GM12891 (cell line): ENCODE measurements at regions not wholly inside any gene's neighbourhood (a gene's known extent, or its start where the extent isn't known, plus 50 kb on each side); places are given as distances from the start of the nearest gene placed in this dataset.
"Not testable (repeated sequence)": the region's sequence is repeated elsewhere in the genome, so short reads cannot be mapped to it uniquely, and the experiment has no call there.

Experiments
- DNase-seq: peaks from one replicate; pipeline ENCODE4 v3.0.0; 2011; ENCODE audit warnings: low spot score; ENCODE audit not compliant: insufficient read length
- FAIRE-seq: peaks from 2 replicates; lab custom pipeline; 2011; peaks lifted over from hg19 to GRCh38; lab: Jason Lieb, UNC
- PAX5 ChIP-seq: IDR thresholded peaks from 2 replicates; pipeline ENCODE4 v1.6.1; 2011; ENCODE audit warnings: low read length, moderate library complexity, mild to moderate bottlenecking; ENCODE audit not compliant: insufficient read depth, severe bottlenecking
- POLR2A ChIP-seq: IDR thresholded peaks from 2 replicates; pipeline ENCODE4 v1.6.1; 2011; ENCODE audit warnings: low read depth, low read length, control low read depth
- POLR2AphosphoS5 ChIP-seq: IDR thresholded peaks from 2 replicates; pipeline ENCODE4 v1.6.1; 2011; ENCODE audit warnings: low read depth, low read length, control low read depth
- POU2F2 ChIP-seq: IDR thresholded peaks from 2 replicates; pipeline ENCODE4 v1.6.1; 2011; ENCODE audit warnings: low read depth, mild to moderate bottlenecking, control low read depth, low read length, moderate library complexity
- SPI1 ChIP-seq: IDR thresholded peaks from 2 replicates; pipeline ENCODE4 v1.6.1; 2011; ENCODE audit warnings: low read depth, low read length, control low read depth
- TAF1 ChIP-seq: IDR thresholded peaks from 2 replicates; pipeline ENCODE4 v1.6.1; 2011; ENCODE audit warnings: low read depth, low read length, control low read depth

DNA sequence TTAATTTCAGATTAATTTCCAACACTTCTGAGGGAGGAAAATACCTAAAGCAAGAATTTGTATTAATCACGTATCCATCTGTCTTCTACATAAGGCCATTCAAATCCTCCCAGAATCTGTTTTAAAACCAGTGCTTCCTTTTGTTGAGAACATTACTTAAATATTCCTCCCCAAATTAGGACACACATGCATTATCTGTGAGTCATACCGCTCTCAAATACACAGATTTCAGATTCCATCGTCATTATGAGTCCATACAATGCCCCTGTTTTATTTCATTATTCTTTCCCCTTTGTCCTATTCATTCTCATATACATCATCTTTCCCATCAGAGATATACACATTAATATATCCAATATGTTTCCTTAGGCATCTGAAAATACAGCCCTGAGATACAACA lies 57.3 kb upstream of the PRSS12 start:
- TF ChIP-seq POLR2AphosphoS5 (no peak), PAX5 (no peak), SPI1 (no peak), POLR2A (no peak), TAF1 (no peak), POU2F2 (no peak)
- no peak for DNase-seq
- no peak for FAIRE-seq

DNA sequence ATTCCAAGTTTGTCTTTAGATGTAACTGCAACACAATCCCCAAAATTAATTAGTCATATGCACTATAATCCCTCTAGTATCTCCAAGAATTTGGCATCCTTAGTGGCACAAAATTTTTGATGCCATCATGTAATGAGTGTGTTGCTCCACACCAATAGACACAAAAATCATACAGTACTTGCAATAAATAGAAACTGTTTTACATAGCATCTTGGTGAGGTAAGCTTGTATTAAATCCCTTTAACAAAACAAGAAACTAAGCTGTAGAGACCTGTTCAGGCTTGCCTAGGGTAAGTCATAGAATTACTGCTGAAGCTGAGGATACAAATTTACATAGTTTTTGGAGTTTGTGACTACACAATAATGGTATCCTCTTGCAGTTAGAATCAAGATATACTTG lies 64.5 kb upstream of the PRSS12 start:
- no peak for TF ChIP-seq TAF1
- TF ChIP-seq SPI1: no peak
- no peak for TF ChIP-seq POU2F2
- TF ChIP-seq POLR2AphosphoS5: no peak
- TF ChIP-seq PAX5: no peak
- TF ChIP-seq POLR2A: no peak
- FAIRE-seq (no peak), DNase-seq (no peak)

DNA sequence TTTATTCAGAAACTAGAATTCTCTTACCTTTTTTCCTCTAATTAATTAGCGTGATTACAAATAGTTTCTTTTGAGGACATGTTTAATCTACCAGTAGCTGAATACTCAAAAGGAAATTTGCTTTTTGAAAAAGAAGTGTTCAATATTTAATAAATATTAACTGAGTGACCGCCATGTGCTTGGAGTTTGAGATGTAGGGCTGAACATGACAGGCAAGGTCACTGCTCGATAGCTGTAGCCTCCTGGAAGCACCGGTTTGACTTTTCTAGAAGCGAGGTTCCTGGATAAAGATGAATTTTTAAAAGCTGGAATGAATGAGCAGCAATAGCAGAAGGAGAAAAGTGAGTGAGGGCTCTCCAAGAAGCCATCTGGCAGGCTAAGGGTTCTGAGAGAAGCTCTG lies 65.0 kb upstream of the PRSS12 start:
- not testable (repeated sequence) for FAIRE-seq, DNase-seq

DNA sequence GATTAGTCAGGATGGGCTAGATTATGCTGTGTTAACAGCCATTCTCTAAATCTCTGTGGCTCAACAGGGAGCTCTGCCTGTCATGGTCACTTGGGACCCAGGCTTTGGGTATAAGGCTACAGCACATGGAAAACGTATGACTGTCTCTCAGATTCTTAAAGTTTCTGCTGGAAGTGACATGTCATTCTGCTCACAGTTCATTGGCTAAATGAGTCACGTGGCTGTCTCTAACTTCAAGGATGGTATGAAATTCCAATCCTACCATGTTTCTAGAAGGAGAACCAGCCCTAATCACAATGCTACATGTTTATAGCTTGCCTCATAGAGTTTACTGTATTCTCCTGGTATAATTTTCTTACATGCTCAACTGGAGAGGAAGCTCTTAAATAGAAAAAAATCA lies 65.6 kb upstream of the PRSS12 start:
- not testable (repeated sequence) for DNase-seq, FAIRE-seq

DNA sequence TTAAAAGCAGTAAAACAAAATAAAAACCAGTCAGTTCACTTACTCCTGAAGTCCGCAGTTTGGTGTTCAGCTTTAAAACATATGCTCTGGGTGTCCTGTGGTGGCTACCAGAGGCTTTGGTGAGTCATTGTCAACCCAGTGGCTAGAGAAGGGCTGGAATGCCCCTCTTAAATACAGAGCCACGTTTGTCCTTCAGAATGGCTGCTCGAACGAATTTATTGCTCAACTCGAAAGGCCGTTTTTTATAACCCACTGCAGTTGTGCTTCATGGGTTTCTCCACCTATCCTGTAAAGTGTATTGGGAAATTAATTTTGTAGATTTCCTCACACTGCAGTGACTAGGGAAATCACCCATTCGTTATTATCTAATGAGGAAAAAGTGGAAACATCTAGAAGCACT lies 66.8 kb upstream of the PRSS12 start:
- not testable (repeated sequence) for DNase-seq, FAIRE-seq

DNA sequence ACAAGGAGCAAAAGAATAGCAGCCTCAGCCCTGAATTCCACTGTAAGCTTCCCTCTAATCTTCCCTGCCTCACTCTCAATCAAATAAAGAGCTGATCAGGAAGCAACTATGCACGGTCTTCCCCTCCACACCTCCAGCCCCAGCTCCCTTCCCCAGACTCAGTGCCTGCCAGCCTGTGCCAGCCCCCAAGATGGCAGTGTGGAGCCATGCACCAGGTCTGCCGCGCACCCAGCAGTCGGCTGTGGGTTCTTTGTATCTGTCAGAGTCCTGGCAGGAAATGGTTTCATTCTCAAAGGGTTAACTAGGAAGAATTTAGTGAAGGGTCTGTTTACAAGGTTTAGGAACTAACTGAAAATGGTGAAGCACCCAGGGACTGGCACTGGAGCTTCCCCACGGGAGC lies 71.3 kb upstream of the PRSS12 start:
- FAIRE-seq, DNase-seq: not testable (repeated sequence)

DNA sequence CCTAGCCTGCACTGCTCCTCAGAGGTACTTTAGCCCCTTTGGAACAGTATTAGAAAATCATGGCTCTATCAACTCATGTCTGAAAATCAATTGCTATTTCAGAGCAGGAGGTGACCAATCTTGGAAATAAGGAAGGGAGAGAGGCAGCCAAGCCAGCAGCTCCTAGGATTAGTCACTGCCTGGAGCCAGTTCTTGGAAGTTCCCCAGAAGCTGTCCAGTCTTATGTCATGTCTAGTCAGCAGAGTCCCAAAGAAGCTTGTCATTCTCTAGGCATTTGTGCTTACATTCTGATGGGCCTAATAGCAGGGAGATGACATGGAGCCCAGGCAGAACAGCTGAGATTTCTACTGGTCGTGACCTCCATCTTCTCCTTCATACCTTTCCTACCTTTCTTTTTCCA lies 76.1 kb upstream of the PRSS12 start:
- not testable (repeated sequence) for DNase-seq, FAIRE-seq

DNA sequence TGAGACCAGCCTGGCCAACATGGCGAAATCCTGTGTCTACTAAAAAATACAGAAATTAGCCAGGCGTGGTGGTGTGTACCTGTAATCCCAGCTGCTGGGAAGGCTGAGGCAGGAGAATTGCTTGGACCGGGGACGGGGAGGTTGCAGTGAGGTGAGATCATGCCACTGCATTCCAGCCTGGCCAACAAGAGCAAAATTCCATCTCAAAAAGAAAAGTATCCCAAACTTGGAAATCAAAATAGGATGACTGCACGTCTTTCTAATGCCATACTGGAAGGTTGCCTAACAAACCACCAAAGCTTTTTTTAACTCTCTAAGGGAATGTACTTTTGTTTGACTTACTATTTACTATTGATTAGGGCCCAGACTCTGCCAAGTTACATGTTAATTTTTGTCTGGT lies 79.6 kb upstream of the PRSS12 start:
- FAIRE-seq, DNase-seq: not testable (repeated sequence)

DNA sequence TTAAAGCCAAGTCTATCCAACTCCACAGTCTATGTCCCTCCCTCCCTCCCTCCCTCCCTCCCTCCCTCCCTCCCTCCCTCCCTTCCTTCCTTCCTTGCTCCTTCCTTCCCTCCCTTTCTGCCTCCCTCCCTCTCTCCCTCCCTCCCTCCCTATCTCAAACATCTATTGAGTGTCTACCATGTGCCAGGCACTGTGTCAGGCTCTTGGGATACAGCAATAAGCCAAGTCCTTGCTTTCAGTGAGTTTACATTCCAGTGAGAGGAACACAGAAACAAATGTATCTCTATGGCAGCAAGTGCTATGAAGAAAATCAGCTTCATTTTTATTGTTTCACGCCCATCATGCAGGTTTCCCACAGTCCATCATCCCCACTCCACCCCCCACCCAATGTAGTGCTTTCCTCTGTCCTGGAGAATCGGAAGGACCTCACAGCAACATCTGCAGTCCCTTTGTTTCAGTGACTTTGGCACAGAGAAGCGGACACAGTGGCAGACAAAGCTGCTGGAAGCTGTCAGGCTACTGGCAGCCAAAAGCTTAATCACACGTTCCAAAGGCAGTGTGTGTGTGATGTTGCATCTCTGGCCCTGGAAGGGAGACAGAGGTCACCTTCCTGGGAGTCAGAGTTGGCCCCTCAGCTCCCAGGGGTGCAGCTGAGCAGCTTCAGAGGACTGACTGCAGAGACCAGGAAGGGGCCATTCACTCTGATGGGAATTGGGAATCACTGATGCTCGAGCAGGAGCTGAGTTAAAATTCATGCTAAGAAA lies 81.0 kb upstream of the PRSS12 start:
- not testable (repeated sequence) for DNase-seq

DNA sequence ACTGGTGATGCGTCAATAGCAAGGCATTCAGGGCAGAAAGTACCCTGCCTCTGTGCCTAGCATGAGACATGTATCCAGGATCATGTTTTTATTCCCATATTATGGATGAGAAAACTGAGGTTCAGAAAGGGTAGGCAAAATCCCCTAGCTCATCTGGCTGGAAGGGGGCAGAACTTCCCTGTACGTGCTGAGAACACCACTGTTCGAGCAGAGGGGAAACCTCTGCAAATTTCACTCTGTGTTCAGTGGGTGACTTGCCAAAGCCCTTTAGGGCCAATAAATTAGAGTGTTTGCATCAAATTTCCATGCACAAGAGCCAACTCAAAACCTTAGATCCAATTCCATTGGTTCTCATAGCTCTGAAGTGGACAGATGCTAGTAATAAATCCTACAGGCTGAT lies 82.6 kb upstream of the PRSS12 start:
- FAIRE-seq, DNase-seq: not testable (repeated sequence)

More for the DNA sequence above, 81.0 kb upstream of the PRSS12 start:
- not testable (repeated sequence) for FAIRE-seq

DNA sequence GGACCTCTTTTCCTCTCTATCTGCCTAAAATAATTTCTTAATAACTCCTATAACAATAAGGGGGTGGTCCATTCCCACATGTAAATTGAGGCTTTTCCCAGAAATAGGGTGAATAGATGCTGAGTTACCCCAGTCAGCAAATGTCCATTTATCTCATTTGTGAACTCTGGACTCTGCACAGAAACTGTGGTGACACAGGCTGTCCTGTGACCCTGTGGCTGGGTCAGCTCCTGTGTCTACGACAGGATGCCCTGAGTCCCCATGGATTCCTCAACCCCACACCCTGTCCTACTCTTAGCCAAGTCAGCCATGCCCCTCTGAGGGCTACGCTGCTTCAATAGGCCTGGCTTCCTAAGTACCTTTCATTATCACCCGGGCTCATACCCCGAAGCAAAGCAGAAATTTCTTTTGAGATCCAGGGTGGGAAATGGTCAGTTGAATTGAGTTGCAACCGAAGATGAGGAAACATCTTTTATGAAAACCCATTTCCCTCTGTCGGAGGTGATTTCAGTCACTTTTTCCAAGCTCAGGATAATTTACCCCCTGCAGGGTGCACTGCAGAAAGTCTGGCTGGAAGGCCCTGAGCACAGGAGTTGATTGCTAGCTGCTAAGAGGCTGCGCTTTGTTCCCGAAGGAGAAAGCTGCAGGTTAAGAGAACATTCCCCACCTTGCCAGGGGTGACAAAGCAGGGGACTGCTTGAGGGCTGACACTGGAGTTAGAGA lies 89.5 kb upstream of the PRSS12 start:
- not testable (repeated sequence) for DNase-seq, FAIRE-seq

DNA sequence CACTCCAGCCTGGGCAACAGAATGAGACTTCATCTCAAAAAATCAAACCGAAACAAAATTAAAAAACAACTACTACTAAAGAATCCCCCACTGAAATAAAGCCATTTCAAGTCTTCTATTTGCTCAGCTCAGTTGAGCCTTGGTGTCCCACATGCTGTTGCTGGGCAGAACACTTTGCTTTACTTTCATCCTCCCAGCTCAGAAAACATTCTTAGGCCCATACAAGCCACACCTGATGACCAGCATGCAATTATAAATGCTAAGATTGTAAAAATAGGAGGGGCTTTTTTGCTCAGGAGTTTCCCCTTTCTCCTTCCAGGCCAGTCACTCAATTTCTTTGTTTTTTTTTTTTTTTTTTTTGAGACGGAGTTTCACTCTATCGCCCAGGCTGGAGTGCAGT lies 94.6 kb upstream of the PRSS12 start:
- not testable (repeated sequence) for DNase-seq, FAIRE-seq

DNA sequence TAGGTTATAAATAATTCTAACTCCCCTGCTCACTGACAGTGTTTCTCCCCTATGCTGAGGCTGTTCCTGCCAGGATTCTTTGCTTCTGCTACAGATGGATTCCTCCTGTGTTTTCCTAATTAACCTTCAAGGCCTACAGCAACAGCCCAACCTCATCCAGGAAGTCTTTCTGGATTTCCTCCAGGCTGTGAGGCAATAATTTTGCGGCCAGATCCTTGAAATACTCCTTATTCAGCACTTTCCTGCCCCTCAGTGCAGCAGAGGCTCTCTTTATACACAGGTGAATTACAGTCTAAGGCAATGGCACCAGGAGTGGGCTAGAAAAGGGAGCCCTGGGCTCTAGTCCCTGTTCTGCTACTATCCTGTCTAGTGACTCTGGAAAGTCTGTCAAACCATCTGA lies 102.1 kb upstream of the PRSS12 start:
- DNase-seq, FAIRE-seq: not testable (repeated sequence)

DNA sequence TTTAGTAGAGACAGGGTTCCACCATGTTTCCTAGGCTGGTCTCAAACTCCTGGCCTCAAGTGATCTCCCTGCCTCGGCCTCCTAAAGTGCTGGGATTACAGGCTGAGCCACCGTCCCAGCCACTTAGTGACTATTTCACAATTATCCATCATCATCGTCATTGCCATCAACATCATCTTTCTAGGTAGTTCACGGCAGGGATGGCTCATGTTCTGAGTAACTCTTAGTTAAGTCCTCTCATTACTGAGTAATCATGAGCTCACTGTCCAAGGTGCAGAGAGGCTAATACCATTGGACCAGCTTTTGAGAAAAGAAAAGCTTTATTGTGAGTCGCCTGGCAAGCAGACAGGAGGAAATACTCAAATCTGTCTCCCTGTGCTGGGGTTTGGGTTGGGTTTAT lies 108.6 kb upstream of the PRSS12 start:
- not testable (repeated sequence) for FAIRE-seq, DNase-seq

DNA sequence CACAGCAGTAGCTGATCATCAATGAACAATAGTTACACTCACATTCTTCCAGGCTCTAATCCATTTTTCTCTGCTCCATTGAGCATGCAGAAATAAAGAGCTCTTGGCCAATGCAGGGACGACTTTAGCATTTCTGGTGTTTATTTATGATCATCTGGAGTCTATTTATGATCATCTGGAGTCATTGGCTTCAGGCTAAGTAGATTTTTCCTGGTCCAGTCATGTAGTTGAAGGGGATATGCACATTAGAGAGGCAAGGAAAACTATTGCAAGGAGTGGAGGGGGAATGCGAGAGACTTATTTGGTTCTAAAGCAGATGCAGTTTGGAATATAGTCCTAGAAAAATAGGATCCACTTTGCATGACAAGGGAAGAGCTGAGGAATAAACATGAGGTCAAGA lies 113.0 kb upstream of the PRSS12 start:
- DNase-seq, FAIRE-seq: not testable (repeated sequence)

DNA sequence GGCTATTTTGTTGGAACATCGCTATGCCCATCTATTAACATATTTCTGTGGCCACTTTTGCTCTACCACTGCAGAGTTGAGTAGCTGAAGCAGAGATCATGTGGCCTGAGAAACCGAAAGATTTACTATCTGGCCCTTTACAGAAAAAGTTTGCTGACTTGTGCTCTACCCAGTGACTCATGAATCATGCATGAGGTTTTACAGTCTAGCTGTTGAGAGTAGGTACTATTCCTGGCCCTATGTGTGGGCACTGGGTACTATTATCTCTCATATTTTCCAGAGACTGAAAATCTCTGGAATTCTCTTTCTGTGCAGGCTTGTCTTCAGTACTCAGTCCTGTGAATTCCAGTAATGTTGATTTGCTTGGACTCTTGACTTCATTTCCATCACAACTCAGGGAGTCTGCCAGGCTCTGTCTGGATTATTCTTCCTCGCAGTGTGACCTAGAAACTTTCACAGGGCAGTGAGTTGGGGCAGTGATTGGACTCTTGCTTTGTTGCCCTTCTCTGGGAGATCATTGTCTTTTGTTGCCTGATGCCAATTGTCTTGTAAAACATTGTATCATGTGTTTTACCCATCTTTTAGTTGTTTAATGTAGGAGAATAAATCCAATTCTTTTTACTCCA lies 121.3 kb upstream of the PRSS12 start:
- not testable (repeated sequence) for DNase-seq
- peak; percentile 90 for FAIRE-seq

DNA sequence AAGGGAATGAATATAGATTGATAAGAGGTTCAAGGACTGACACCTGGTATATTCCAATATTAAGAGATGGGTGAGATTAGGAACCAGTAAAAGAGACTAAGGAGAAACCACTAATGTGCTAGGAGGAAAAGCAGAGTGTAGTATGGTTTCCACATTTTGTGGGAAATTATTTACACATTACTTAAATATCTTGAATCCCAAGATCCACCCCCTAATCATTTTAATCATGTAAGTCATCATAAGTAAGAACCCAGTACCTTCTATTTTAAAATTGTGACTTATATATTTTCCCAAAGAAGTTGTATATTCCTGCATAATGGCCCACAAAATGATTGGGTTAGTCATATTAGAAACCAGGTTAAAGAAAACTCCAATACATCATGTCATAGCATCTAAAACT lies 122.0 kb upstream of the PRSS12 start:
- DNase-seq: not testable (repeated sequence)
- FAIRE-seq: peak; percentile 9

DNA sequence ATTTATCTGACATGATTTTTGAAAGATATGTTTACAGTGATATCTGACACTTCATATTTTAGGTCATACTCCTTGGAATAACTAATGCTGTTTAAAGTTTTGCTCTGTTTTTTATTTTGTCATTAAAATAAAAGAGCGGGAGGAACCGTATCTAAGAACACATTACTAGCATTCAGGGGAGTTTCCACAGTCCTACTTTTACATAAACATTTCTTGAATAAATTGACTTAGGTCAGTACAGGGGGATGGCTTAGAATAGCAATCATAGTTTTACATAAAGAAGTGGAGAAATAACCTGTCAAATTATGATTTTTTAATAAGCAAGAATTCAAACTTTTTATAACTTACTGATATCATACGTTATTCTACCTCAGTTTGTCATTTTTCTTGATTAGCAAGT lies 123.1 kb upstream of the PRSS12 start:
- DNase-seq, FAIRE-seq: not testable (repeated sequence)
